ENCODE measurements at regions not wholly inside any gene's neighbourhood (a gene's known extent, or its start where the extent isn't known, plus 50 kb on each side); places are given as distances from the start of the nearest gene placed in this dataset.

DNA sequence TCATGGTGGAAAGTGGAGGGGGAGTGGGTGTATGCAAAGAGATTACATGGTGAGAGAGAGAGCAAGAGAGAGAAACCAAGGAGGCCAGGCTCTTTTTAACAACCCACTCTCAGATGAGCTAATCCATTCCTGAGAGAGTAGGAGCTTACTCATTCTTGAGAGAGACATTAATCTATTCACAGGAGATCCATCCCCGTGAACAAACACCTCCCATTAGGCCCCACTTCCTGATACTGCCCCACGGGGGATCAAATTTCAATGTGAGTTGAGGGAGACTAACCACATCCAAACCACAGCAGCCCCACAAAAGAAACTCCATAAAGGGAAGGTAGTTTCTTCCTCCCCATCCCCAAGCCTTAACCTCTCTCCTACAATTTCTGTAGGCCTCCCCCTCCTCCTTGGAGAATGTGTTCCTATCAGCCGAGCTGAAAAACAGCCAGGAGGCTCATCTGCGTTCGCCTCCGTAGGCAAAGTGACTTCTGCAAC, 450.0 kb downstream of the NPIPA7 start:
- peak; percentile 74 for ATAC-seq
- DNase-seq (ENCODE audit: low spot score), result no peak

DNA sequence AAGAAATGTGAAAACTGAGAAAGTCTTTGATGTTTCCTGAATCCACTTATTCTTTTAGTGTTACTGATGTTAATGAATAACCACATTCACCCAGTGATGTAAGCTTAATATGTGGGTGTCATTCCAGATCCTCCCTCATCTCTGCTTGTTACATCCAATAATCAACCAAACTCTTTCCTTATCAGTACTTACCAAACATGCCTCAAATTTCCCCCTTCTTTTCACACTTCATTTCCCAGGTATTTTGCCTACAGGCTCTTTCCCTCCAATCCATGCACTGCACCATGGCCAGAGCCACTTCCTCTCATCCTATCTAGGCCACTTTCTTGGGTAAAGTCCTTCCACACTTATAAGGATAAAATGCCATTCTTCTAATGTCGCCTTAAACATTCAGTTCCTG, 451.5 kb downstream of the NPIPA7 start:
- Mint-ChIP-seq H3K36me3 (peaks cover 6% of the 10 kb centered on the region), H3K27ac (no peak overlapping the region), H3K27me3 (ENCODE audit: low read depth) (peaks cover 7% of the 10 kb centered on the region; the same call in 1 of the 2 replicates), H3K4me1 (peaks cover 16% of the 10 kb centered on the region), H3K4me3 (no peak overlapping the region), H3K9me3 (peaks cover 21% of the 10 kb centered on the region)
- DNase-seq (ENCODE audit: low spot score), result no peak
- ChIA-PET CTCF (interaction anchor here (0.8 to 1.1 kb wide), 3 partner anchors 31 to 104 kb away, joined by 3 read pairs; no protein-coding TSS in a partner anchor), POLR2A (no interaction called here)
- ATAC-seq, result no peak
- TF ChIP-seq FOXP1 (CRISPR knock-in tag; IDR thresholded peaks at IDR 0.05; ENCODE audit: borderline replicate concordance) (no peak), ZNF532 (CRISPR knock-in tag; IDR thresholded peaks at IDR 0.05; ENCODE audit: borderline replicate concordance) (no peak), ZNF416 (CRISPR knock-in tag; IDR thresholded peaks at IDR 0.05) (no peak), IRF1 (CRISPR knock-in tag; IDR thresholded peaks at IDR 0.05) (no peak), FOXJ3 (CRISPR knock-in tag; IDR thresholded peaks at IDR 0.05; ENCODE audit: borderline replicate concordance) (no peak), NR3C1 (CRISPR knock-in tag; conservative IDR thresholded peaks at IDR 0.05; ENCODE audit: low read depth) (no peak)
- TF ChIP-seq, protein P1, sequence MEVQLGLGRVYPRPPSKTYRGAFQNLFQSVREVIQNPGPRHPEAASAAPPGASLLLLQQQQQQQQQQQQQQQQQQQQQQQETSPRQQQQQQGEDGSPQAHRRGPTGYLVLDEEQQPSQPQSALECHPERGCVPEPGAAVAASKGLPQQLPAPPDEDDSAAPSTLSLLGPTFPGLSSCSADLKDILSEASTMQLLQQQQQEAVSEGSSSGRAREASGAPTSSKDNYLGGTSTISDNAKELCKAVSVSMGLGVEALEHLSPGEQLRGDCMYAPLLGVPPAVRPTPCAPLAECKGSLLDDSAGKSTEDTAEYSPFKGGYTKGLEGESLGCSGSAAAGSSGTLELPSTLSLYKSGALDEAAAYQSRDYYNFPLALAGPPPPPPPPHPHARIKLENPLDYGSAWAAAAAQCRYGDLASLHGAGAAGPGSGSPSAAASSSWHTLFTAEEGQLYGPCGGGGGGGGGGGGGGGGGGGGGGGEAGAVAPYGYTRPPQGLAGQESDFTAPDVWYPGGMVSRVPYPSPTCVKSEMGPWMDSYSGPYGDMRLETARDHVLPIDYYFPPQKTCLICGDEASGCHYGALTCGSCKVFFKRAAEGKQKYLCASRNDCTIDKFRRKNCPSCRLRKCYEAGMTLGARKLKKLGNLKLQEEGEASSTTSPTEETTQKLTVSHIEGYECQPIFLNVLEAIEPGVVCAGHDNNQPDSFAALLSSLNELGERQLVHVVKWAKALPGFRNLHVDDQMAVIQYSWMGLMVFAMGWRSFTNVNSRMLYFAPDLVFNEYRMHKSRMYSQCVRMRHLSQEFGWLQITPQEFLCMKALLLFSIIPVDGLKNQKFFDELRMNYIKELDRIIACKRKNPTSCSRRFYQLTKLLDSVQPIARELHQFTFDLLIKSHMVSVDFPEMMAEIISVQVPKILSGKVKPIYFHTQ (CRISPR knock-in tag; IDR thresholded peaks at IDR 0.05), result no peak

More for the DNA sequence above, 450.0 kb downstream of the NPIPA7 start:
- Mint-ChIP-seq H3K9me3 (peaks cover 15% of the 10 kb centered on the region), H3K27me3 (ENCODE audit: low read depth) (peaks cover 7% of the 10 kb centered on the region; the same call in 1 of the 2 replicates), H3K4me3 (no peak overlapping the region), H3K4me1 (peaks cover 16% of the 10 kb centered on the region), H3K27ac (peak overlapping the region; percentile 5; the same call in 1 of the 2 replicates), H3K36me3 (peaks cover 6% of the 10 kb centered on the region)
- TF ChIP-seq, protein P2, sequence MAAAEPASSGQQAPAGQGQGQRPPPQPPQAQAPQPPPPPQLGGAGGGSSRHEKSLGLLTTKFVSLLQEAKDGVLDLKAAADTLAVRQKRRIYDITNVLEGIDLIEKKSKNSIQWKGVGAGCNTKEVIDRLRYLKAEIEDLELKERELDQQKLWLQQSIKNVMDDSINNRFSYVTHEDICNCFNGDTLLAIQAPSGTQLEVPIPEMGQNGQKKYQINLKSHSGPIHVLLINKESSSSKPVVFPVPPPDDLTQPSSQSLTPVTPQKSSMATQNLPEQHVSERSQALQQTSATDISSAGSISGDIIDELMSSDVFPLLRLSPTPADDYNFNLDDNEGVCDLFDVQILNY (CRISPR knock-in tag; IDR thresholded peaks at IDR 0.05), result no peak
- TF ChIP-seq ATF1 (CRISPR knock-in tag; IDR thresholded peaks at IDR 0.05) (no peak), FOXJ3 (CRISPR knock-in tag; IDR thresholded peaks at IDR 0.05; ENCODE audit: borderline replicate concordance) (no peak), ZNF219 (CRISPR knock-in tag; IDR thresholded peaks at IDR 0.05; ENCODE audit: borderline replicate concordance) (no peak), ATF2 (CRISPR knock-in tag; IDR thresholded peaks at IDR 0.05; ENCODE audit: borderline replicate concordance, low read depth) (no peak), RELA (CRISPR knock-in tag; IDR thresholded peaks at IDR 0.05; ENCODE audit: borderline replicate concordance) (no peak), ZBTB21 (CRISPR knock-in tag; IDR thresholded peaks at IDR 0.05; ENCODE audit: borderline replicate concordance) (no peak), NFYB (CRISPR knock-in tag; conservative IDR thresholded peaks at IDR 0.05; ENCODE audit: low read depth) (no peak), SMAD4 (CRISPR knock-in tag; IDR thresholded peaks at IDR 0.05) (no peak), USF2 (CRISPR knock-in tag; IDR thresholded peaks at IDR 0.05) (no peak), CREB1 (CRISPR knock-in tag; IDR thresholded peaks at IDR 0.05) (no peak)
- TF ChIP-seq, protein P3, sequence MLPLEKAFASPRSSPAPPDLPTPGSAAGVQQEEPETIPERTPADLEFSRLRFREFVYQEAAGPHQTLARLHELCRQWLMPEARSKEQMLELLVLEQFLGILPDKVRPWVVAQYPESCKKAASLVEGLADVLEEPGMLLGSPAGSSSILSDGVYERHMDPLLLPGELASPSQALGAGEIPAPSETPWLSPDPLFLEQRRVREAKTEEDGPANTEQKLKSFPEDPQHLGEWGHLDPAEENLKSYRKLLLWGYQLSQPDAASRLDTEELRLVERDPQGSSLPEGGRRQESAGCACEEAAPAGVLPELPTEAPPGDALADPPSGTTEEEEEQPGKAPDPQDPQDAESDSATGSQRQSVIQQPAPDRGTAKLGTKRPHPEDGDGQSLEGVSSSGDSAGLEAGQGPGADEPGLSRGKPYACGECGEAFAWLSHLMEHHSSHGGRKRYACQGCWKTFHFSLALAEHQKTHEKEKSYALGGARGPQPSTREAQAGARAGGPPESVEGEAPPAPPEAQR (CRISPR knock-in tag; IDR thresholded peaks at IDR 0.05), result no peak
- TF ChIP-seq, protein P4, sequence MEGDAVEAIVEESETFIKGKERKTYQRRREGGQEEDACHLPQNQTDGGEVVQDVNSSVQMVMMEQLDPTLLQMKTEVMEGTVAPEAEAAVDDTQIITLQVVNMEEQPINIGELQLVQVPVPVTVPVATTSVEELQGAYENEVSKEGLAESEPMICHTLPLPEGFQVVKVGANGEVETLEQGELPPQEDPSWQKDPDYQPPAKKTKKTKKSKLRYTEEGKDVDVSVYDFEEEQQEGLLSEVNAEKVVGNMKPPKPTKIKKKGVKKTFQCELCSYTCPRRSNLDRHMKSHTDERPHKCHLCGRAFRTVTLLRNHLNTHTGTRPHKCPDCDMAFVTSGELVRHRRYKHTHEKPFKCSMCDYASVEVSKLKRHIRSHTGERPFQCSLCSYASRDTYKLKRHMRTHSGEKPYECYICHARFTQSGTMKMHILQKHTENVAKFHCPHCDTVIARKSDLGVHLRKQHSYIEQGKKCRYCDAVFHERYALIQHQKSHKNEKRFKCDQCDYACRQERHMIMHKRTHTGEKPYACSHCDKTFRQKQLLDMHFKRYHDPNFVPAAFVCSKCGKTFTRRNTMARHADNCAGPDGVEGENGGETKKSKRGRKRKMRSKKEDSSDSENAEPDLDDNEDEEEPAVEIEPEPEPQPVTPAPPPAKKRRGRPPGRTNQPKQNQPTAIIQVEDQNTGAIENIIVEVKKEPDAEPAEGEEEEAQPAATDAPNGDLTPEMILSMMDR (IDR thresholded peaks at IDR 0.05), result no peak
- CTCF ChIA-PET, result no interaction called here
- POLR2A ChIA-PET, result no interaction called here

Measured in WTC11 (cell line).